HG03135 (cell line): ENCODE measurements at regions not wholly inside any gene's neighbourhood (a gene's known extent, or its start where the extent isn't known, plus 50 kb on each side); places are given as distances from the start of the nearest gene placed in this dataset.
"Not testable (repeated sequence)": the region's sequence is repeated elsewhere in the genome, so short reads cannot be mapped to it uniquely, and the experiment has no call there.

Source experiments
- ATAC-seq: cut with Tn5 transposase; IDR thresholded peaks from one replicate; pipeline ENCODE4 v1.9.1; 2021; ENCODE audit warnings: mild to moderate bottlenecking, moderate library complexity; ENCODE audit not compliant: unreplicated experiment

GRCh38 chr6:97449444-97449966 lies 166.5 kb upstream of the MMS22L start:
- no peak for ATAC-seq

- ATAC-seq: no peak
Measured at GRCh38 chr6:97450087-97450486, 167.1 kb upstream of the MMS22L start.

GRCh38 chr6:97456070-97456469 lies 173.1 kb upstream of the MMS22L start:
- ATAC-seq: no peak

GRCh38 chr6:97459535-97459934 lies 176.5 kb upstream of the MMS22L start:
- no peak for ATAC-seq

GRCh38 chr6:97459986-97460385 lies 177.0 kb upstream of the MMS22L start:
- ATAC-seq: no peak

- ATAC-seq: no peak
Measured at GRCh38 chr6:97460394-97461080, 177.5 kb upstream of the MMS22L start.

- ATAC-seq: no peak
Measured at GRCh38 chr6:97461218-97461617, 178.2 kb upstream of the MMS22L start.

- ATAC-seq: no peak
Measured at GRCh38 chr6:97462031-97462430, 179.0 kb upstream of the MMS22L start.

GRCh38 chr6:97462938-97463598 lies 180.1 kb upstream of the MMS22L start:
- no peak for ATAC-seq

- ATAC-seq: no peak
Measured at GRCh38 chr6:97465877-97466561, 183.0 kb upstream of the MMS22L start.

- no peak for ATAC-seq
Measured at GRCh38 chr6:97468981-97469380, 186.0 kb upstream of the MMS22L start.

GRCh38 chr6:97469451-97469850 lies 186.4 kb upstream of the MMS22L start:
- no peak for ATAC-seq

GRCh38 chr6:97470322-97470721 lies 187.3 kb upstream of the MMS22L start:
- no peak for ATAC-seq

- no peak for ATAC-seq
Measured at GRCh38 chr6:97473979-97474378, 191.0 kb upstream of the MMS22L start.

- peak; percentile 98 for ATAC-seq
Measured at GRCh38 chr6:97497713-97498331, 214.8 kb upstream of the MMS22L start.

- no peak for ATAC-seq
Measured at GRCh38 chr6:97501853-97502252, 218.8 kb upstream of the MMS22L start.

- no peak for ATAC-seq
Measured at GRCh38 chr6:97508646-97509045, 225.6 kb upstream of the MMS22L start.

- ATAC-seq: not testable (repeated sequence)
Measured at GRCh38 chr6:97513260-97513659, 230.2 kb upstream of the MMS22L start.

GRCh38 chr6:97524811-97525210 lies 241.8 kb upstream of the MMS22L start:
- ATAC-seq: no peak

GRCh38 chr6:97535800-97536199 lies 252.8 kb upstream of the MMS22L start:
- no peak for ATAC-seq

- no peak for ATAC-seq
Measured at GRCh38 chr6:97548354-97548753, 265.3 kb upstream of the MMS22L start.
